Muscle of leg (tissue), 3 donors: ENCODE measurements at regions not wholly inside any gene's neighbourhood (a gene's known extent, or its start where the extent isn't known, plus 50 kb on each side); places are given as distances from the start of the nearest gene placed in this dataset.

Experiments used
- DNase-seq: peaks from one replicate; pipeline ENCODE4 v3.0.0; 2013
- H3K27ac ChIP-seq: one replicate; pipeline ENCODE4 v1.5.1; 2013; ENCODE audit warnings: mild to moderate bottlenecking, low read length, control low read depth
- H3K27me3 ChIP-seq: one replicate; pipeline ENCODE4 v1.6.1; 2013; ENCODE audit warnings: low read length; ENCODE audit not compliant: control insufficient read depth, insufficient read depth
- H3K36me3 ChIP-seq: one replicate; pipeline ENCODE4 v1.6.1; 2013; ENCODE audit warnings: low read length; ENCODE audit not compliant: control insufficient read depth, insufficient read depth
- H3K4me1 ChIP-seq: one replicate; pipeline ENCODE4 v1.6.1; 2013; ENCODE audit warnings: low read length; ENCODE audit not compliant: control insufficient read depth, insufficient read depth
- H3K4me3 ChIP-seq: one replicate; pipeline ENCODE4 v1.5.1; 2013; ENCODE audit warnings: low read length, control low read depth
- H3K9me3 ChIP-seq: replicated peaks from 2 replicates; pipeline ENCODE4 v1.6.1; 2013; ENCODE audit warnings: low read depth, low read length; ENCODE audit not compliant: control insufficient read depth
- WGBS: methylation state at CpG from one replicate; pipeline ENCODE4 v1.1.5; 2013; ENCODE audit warnings: missing lambda C conversion rate; ENCODE audit not compliant: insufficient coverage; 5-methylcytosine and 5-hydroxymethylcytosine counted together

DNA sequence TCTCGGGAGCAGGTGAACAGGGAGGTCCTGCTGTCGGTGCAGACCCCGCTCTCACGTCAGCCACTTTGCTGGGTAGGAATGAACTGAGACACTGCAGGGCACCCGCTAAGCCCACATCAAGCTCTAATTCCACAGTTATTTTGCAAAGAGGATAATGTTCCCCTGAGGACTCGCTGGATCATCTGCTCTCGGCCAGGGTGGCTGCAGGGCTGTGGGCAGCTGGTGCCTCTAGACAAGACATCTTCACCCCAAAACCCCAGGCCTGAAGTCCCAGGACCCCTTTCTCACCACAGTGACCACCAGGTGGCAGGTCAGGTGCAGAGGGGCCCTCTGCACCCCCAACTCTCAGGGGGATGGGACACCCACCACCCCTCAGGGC lies 135.1 kb upstream of the PPP1R26 start:
- 73% methylated on average over 3 of the region's 7 CpGs for WGBS
- no peak for DNase-seq
- H3K4me3 ChIP-seq, result no peak overlapping the region
- H3K27me3 ChIP-seq, result peaks cover 44% of the 10 kb centered on the region
- H3K36me3 ChIP-seq, result no peaks in the 10 kb centered on the region
- peaks cover 9% of the 10 kb centered on the region for H3K4me1 ChIP-seq
- no peak overlapping the region for H3K27ac ChIP-seq
- no peaks in the 10 kb centered on the region for H3K9me3 ChIP-seq

DNA sequence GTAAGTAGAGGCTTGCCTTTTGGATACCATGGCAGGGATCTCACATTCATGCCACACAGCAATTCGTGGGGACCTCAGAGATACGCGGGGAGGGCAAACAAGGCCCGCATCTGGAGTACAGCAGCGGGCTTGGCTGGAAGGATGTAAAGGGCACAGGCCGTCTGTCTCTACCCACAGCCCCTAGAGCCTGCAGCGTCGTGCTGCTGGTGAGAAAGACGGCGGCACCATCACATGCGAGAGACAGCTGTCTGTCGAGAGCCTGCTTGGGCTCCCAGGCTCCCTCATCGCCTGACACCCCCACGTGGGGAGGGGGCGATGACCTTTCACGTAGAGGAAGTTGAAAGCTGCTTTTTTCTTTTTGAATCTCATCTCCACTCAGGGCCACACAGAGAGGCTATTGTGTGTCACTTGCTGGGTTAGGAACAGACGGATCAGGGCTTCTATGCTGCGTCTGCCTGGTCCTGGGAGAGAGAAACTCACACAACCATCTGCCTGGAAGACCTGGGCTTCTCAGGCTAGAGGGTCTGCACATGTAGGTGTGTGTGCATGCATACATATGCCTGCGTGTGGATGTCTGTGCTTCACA lies 134.6 kb upstream of the PPP1R26 start:
- Histone ChIP-seq H3K4me3 (no peak overlapping the region), H3K27ac (no peak overlapping the region), H3K36me3 (no peaks in the 10 kb centered on the region), H3K27me3 (peaks cover 41% of the 10 kb centered on the region), H3K9me3 (no peaks in the 10 kb centered on the region), H3K4me1 (peaks cover 8% of the 10 kb centered on the region)
- DNase-seq, result no peak
- WGBS, result 72% methylated on average over 9 of the region's 19 CpGs

DNA sequence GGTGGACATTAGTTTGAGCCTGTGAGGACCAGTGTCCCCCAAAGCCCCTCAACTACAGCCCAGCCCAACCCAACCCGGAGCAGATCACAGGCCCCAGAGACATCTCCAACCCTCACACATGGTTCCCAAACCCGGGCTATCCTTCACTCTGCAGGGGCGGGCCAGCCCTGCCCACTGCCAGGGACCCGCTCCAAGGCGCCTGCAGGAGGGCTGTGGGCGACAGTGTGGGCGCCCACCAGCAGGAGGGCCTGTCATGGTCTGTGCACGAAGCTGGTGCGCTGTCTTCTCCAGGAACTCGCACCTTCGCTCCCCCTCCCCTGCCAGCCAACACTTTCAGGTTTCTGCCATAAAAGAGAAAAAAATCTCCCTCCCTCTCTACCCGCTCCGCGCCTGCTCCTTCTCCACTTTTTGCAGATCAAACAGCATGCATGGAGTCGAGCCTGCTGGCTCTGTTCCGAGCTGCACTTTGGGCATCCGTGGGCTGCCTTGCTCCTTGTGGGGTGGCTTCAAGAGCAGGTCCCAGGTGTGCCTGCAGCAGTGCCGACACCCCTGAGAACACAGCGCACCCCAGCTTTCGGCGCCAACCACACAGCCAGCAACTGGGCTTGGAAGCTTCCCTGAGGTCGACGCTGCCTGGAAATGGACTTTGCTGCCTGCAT lies 133.7 kb upstream of the PPP1R26 start:
- Histone ChIP-seq H3K36me3 (no peaks in the 10 kb centered on the region), H3K9me3 (no peaks in the 10 kb centered on the region), H3K27ac (no peak overlapping the region), H3K4me1 (peaks cover under 1% of the 10 kb centered on the region), H3K4me3 (no peak overlapping the region), H3K27me3 (peaks cover 36% of the 10 kb centered on the region)
- WGBS, result 61% methylated on average over 23 of the region's 23 CpGs
- no peak for DNase-seq

DNA sequence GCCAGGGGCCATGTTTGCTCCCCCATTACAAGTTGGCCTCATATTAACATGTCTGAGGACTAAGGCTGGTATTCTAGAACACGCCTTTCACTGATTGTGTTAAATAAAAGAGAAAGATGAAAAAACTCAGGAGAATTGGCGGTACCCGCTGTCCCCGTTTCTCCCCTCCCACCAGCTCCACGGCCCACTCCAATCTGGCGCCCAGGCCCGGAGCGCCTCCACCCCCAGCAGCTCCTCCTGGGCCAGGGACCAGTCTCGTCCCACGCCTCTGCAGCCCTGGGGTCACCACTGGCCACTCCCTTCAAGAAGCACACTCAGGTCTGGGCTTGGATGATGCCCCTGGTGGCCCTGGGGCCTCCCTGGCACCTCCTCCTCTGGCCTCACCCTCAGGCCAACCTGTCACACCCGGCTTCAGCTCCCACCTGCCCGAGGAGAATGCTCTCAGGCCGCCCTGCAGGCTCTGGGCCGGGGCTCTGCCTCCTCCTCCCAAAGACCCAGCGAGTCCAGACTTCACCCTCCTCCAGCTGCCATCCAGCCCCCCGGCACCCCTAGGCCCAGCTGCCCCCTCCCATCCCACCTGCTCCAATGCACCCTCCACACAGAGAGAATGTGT lies 133.0 kb upstream of the PPP1R26 start:
- WGBS, result 77% methylated on average over 13 of the region's 16 CpGs
- H3K9me3 ChIP-seq, result no peaks in the 10 kb centered on the region
- DNase-seq, result no peak
- peaks cover 39% of the 10 kb centered on the region for H3K27me3 ChIP-seq
- no peaks in the 10 kb centered on the region for H3K36me3 ChIP-seq
- H3K4me1 ChIP-seq, result no peaks in the 10 kb centered on the region
- H3K4me3 ChIP-seq, result no peak overlapping the region
- no peak overlapping the region for H3K27ac ChIP-seq

DNA sequence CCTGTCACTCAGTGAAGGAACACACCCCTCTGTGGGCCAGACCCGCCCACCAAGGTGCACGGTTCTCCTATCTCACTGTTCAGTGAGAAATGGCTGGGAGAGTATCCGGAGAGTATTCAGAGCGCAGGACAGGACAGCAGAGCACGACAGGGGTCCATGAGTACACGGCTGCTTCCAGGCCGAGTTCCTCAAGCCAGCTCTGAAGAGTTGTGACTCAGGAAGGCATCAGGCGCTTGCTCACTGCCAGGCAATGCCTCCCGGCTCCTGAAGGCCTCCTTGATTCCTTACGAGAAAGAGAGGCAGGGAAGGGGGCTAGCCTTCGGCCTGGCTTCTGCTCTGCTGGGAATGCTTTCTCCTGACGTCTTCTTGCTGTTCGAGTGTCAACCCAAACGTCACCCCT lies 132.1 kb upstream of the PPP1R26 start:
- DNase-seq, result no peak
- peaks cover 39% of the 10 kb centered on the region for H3K27me3 ChIP-seq
- H3K27ac ChIP-seq, result no peak overlapping the region
- WGBS, result 77% methylated on average over 12 of the region's 14 CpGs
- H3K4me1 ChIP-seq, result no peaks in the 10 kb centered on the region
- H3K36me3 ChIP-seq, result no peaks in the 10 kb centered on the region
- H3K4me3 ChIP-seq, result no peak overlapping the region
- no peaks in the 10 kb centered on the region for H3K9me3 ChIP-seq

DNA sequence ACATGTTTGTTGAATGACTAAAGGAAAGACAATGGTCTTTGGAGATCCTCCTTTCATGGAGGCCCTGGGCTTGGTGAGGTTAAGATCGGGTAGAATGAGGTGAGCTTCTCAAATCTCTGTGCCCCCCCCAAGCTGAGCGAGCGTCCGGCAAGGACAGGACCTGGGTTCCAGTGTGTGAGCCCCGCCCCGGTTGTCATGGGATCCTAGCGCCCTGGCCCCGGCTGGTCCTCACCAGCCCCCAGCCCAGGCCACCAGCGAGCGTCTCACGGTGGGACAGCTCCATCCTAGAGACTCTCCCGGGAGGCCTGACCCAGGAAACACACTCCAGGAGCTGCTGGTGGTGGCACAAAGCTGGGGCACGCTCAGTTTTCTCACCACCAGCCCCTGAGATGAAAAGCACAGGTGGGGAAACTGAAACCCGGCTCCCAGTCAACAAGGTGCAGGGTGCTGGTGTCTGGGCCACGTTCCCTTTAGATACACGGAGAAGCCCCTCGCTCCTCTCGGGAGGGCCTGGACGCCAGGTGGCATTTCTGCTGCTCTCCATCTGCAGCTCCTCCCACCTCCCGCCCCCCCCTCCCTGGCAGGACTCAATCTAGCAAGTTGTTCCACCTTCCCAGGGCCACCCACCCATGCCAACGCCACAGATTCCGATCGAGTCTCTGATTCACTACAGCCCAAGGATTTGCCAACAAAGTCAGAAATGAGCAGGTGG lies 131.3 kb upstream of the PPP1R26 start:
- no peak for DNase-seq
- no peaks in the 10 kb centered on the region for H3K36me3 ChIP-seq
- H3K9me3 ChIP-seq, result no peaks in the 10 kb centered on the region
- no peaks in the 10 kb centered on the region for H3K4me1 ChIP-seq
- peaks cover 39% of the 10 kb centered on the region for H3K27me3 ChIP-seq
- 78% methylated on average over 19 of the region's 23 CpGs for WGBS
- H3K27ac ChIP-seq, result no peak overlapping the region
- no peak overlapping the region for H3K4me3 ChIP-seq

DNA sequence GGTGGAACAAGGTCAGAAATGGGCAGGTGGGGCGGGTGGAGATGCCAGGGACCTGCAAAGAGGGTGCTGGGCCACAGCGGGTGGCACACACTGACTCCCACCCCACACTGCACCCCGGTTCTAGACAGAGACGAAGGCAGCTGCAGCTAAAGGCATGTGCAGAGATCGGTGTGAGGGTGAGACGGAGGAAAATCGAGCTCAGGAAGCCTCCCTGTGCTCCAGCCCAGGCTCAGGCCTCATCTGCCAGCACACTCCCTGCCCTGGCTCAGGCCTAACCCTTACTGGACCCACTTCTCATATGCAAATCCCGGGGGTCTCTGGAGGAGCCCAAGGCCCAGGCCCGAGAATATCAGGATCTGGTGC lies 130.8 kb upstream of the PPP1R26 start:
- 69% methylated on average over 2 of the region's 9 CpGs for WGBS
- Histone ChIP-seq H3K4me3 (no peak overlapping the region), H3K27ac (no peak overlapping the region), H3K4me1 (no peaks in the 10 kb centered on the region), H3K36me3 (no peaks in the 10 kb centered on the region), H3K9me3 (no peaks in the 10 kb centered on the region), H3K27me3 (peaks cover 37% of the 10 kb centered on the region)
- no peak for DNase-seq

DNA sequence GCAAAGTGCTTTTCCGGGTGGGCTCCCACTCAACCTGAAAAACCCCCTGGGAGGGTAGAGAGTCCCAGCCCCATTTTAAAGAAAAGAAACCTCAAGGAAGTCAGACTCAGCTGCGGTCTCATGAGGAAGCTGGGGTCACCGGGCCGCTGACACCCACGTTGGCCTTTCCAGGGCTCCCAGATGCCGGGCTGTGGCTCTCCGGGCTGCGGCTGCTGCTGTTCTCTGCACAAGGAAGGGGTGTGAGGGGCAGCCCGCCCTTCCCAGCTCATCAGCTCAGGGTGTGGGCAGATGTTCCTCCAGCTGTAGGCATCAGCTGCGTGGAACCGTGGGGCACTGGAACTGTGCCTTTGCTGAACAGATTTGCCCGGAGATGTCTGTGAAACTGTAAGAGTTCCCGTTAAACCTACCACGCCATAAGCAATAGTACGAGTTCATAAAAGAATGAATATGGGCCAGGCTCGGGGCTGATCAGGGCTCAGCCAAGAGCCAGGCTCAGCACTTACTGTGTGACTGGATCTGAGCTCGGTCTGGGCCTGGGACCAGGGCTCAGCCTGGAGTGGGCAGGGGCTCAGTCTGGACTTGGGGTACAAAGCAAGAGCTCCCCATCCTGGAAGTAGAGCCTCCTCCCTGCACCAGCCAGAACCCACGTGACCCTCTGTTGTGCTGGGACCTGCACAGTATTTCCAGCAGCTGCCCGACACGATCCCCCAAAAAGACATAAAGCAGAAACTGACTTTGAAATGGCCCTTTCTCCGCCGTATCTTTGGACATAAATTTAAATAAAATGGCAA lies 130.2 kb upstream of the PPP1R26 start:
- WGBS, result 52% methylated on average over 19 of the region's 22 CpGs
- Histone ChIP-seq H3K36me3 (no peaks in the 10 kb centered on the region), H3K27me3 (peaks cover 38% of the 10 kb centered on the region), H3K4me3 (no peak overlapping the region), H3K27ac (no peak overlapping the region), H3K9me3 (no peaks in the 10 kb centered on the region), H3K4me1 (no peaks in the 10 kb centered on the region)
- no peak for DNase-seq

DNA sequence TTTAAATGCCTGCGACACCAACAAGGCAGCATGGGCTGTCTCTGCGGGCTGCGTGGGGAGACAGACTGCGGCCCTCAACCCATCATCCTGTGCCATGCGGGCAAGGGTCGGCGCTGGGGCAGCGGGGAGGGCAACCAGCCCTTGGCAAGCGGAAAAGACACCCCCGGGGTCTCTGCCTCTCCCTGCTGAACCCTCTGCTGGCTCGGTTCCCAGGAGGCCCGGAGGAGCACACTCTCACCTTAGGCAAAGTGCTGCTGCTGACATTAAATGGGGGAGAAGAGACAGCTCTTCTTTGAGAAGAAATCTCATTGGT lies 129.6 kb upstream of the PPP1R26 start:
- H3K4me3 ChIP-seq, result no peak overlapping the region
- H3K27me3 ChIP-seq, result peaks cover 33% of the 10 kb centered on the region
- no peaks in the 10 kb centered on the region for H3K9me3 ChIP-seq
- DNase-seq, result no peak
- 56% methylated on average over 6 of the region's 12 CpGs for WGBS
- no peaks in the 10 kb centered on the region for H3K4me1 ChIP-seq
- no peaks in the 10 kb centered on the region for H3K36me3 ChIP-seq
- H3K27ac ChIP-seq, result no peak overlapping the region

DNA sequence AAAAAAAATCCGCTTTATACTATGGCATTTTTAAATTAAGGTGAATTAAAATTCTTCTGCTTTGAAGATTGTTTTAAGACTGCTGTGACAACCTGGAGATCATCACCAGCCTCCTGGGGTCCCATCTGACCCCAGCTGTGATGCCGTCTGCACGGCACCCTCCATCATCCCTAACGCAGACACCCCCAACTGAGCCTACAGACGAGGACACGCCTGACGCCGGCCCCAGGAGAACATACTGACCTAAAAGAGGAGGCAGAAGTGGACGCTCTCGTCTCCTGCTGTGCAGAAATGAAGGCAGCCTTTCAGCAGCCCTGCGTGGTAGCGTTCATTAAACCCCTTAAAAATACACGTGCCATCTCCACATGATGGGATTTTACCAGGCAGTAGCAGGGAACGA lies 125.6 kb upstream of the PPP1R26 start:
- 76% methylated on average over 7 of the region's 14 CpGs for WGBS
- H3K9me3 ChIP-seq, result no peaks in the 10 kb centered on the region
- no peaks in the 10 kb centered on the region for H3K36me3 ChIP-seq
- no peak overlapping the region for H3K27ac ChIP-seq
- peaks cover 22% of the 10 kb centered on the region for H3K27me3 ChIP-seq
- H3K4me1 ChIP-seq, result peaks cover 16% of the 10 kb centered on the region
- H3K4me3 ChIP-seq, result no peak overlapping the region
- no peak for DNase-seq
